Fibroblast of skin of scalp (primary cell): ENCODE measurements at regions not wholly inside any gene's neighbourhood (a gene's known extent, or its start where the extent isn't known, plus 50 kb on each side); places are given as distances from the start of the nearest gene placed in this dataset.

Experiments
- DNase-seq: peaks from one replicate; pipeline ENCODE4 v3.0.0-alpha.2; 2013

DNA sequence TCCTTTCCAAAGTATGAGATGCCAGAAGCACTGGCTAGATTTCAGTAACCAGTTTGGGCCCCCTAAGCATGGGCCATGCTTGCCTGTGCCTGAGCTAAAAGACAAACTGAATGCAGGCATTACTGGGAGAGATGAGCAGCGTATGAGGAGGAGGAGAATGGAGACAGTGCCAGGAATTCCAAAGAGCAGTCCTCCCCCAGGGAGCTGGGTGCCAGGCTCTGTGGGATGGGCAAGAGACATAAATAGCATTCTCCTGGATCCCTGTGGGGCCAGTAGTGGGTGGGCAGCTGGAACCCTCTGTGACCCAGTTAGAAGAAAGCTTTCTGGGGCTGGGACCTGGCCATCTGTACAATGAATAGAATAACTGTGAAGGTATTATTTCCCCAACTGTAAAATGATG is 235.6 kb downstream of the KCNA4 start:
- DNase-seq, result no peak

GRCh38 chr11:29780756-29781155 is 236.1 kb downstream of the KCNA4 start:
- DNase-seq, result no peak

- no peak for DNase-seq
These were observed 243.1 kb downstream of the KCNA4 start for GRCh38 chr11:29773656-29774264.

DNA sequence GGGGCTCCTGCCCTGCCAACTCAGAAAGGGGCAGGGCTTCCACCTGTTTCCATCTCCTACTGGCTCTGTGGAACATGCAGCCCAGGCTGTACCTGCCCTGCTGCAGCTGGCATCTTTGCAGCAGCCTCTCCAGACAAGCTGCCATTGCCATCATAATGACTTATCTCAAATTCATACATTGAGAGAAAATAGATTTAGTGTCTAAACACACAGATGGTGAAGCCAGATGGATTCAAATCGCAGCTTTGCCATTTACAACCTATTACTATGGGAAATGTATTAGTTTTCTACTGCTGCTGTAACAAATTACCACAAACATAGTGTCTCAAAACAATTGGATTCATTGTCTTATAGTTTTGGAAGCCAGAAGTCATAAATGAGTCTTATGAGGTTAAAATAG is 260.0 kb downstream of the KCNA4 start:
- no peak for DNase-seq

DNA sequence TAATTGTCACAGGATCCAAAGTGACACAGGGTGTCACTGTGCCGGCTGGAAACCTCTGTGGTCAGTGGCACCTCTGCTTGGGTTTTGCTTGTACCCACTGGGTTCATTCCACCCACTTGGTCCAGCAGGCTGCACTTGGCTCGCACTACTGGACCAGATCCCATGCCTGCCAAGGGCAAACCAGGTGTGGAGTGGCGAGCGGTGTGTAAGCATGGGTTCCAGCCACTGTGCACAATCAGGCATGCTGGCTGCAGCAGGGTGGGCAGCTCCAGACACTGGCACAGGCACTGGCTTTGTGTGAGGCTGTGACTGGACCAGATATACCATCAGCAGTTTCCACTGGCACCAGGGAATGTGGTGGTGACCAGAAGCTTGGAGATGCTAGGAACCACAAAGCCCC is 261.4 kb downstream of the KCNA4 start:
- no peak for DNase-seq

DNA sequence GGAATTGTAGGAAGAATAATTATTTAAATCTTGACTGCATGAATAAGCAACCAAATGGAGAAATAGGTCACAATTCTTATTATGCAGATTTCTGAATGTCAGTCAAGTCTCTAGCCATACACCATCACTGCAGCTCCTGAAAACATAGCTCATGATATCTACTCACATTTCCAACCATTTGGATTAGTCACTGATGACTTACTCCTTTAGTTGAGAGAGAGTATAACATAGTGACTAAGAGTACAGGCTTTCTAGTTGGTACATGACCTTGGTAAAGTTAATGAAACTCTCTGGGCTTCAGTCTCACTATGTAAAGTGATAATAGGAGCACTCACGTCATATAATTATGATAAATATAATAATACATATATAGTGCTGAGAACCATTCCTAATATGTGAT is 265.2 kb downstream of the KCNA4 start:
- DNase-seq, result no peak

GRCh38 chr11:29750392-29750791 is 266.4 kb downstream of the KCNA4 start:
- DNase-seq, result no peak

- DNase-seq, result no peak
These were observed 282.5 kb downstream of the KCNA4 start for GRCh38 chr11:29734287-29734686.

- DNase-seq, result no peak
These were observed 303.0 kb downstream of the KCNA4 start for GRCh38 chr11:29713831-29714320.

DNA sequence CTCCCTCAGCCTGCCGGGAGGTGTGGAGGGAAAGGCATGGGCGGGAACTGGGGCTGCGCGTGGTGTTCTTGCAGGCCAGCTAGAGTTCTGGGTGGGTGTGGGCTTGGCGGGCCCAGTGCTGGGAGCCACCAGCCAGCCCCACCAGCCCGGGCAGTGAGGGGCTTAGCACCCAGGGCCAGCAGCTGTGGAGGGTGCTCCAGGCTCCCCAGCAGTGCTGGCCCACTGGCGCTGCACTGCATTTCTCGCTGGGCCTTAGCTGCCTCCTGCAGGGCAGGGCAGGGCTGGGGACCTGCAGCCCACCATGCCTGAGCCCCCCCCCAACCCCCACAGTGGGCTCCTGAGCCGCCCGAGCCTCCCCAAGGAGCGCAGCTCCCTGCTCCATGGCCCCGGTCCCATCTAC is 304.2 kb downstream of the KCNA4 start:
- no peak for DNase-seq

DNA sequence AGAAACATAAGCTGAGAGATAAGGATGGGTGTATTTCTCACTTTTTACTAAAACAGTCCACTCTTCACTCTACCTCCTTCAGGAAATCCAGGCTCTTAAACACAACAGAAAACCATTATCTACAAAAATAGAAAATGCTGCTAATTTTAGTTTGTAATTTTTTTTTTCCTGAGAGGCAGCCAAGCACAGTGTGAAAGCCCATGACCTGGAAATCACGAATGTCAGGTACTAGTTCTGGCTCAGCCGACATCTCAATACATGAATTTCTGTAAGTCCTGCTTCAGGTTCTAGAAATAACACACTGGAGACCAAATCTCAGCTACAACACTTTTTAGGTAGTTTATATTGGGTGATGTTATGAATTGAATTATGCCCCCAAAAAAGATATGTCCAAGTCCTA is 308.9 kb downstream of the KCNA4 start:
- DNase-seq, result no peak

- DNase-seq, result no peak
These were observed 331.5 kb downstream of the KCNA4 start for GRCh38 chr11:29685361-29685760.

GRCh38 chr11:29682856-29683255 is 334.0 kb downstream of the KCNA4 start:
- DNase-seq, result no peak

- DNase-seq, result no peak
These were observed 336.8 kb downstream of the KCNA4 start for GRCh38 chr11:29679996-29680395.

DNA sequence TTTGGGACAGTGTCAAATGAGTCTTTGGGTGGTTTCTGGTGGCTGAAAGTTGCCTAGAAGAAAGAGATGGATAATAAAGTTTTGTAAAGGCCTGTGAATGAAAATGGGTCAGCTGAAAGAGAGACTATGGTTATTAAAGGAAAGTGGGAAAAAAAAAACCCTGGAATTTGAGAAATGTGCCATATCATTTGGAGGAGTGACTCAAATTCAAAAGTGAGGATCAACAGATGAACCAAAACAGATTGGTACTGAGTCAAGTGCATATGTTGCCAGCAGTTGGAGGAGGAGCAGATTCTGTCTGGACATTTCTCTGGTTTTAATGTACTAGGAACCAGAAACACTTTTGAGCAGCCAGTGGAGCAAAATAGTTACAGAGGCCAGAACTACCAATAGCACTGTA is 339.8 kb downstream of the KCNA4 start:
- no peak for DNase-seq

DNA sequence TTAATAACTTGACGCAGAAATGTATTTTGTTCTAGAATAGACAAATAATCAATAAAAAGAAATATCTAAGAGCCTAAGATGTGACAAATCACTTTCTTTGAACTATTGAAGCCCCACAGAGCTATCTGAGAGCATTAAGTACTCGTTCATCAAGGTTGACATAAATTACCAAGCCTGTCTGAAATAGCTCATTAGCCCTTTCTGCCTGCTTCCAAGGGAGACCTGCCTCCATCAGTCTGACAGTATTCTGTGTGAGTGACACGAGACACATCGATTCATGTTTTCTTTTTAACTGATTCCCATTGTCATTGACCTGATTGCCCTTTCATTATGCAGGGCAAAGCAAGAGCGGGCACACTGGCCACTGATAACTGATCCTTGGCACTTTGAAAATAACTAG is 347.5 kb downstream of the KCNA4 start:
- no peak for DNase-seq

GRCh38 chr11:29657709-29658108 is 359.1 kb downstream of the KCNA4 start:
- no peak for DNase-seq

DNA sequence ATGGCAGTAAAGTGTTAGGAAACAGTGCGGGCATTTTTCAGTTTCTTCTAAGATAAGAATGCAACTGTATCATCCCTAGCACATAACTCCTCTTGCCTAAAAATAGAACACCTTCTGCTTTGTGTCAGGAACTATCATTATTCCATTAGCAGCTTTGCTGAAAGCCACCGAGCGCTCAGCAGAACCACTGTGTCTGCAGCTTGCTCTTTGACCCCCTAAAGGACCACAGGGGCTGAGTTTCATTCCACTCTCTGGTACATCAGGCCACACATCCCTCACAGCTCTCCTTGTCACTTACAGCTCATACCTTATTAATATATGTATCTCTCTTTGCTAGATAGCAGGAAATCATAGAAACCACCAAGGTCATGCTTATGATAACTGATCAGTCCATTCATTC is 360.2 kb downstream of the KCNA4 start:
- DNase-seq, result no peak

DNA sequence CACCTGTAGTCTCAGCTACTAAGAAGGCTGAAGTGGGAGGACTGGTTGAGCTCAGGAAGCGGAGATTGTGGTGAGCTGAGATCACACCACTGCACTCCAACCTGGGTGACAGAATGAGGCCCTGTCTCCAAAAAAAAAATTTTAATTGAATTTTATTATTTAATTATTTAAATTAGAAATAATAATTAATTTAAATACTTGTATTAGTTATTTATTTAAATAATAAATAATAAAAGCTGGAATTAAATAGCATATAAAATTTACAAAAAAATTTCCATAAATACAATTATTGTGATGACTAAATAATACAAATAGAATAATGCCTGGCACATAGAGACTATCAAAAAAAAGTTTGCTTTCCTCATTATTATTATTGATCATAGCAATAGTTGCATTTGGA is 371.5 kb downstream of the KCNA4 start:
- no peak for DNase-seq

GRCh38 chr11:29641201-29641600 is 375.6 kb downstream of the KCNA4 start:
- DNase-seq, result no peak

GRCh38 chr11:29634744-29635143 is 382.1 kb downstream of the KCNA4 start:
- DNase-seq, result no peak

GRCh38 chr11:29634244-29634643 is 382.6 kb downstream of the KCNA4 start:
- no peak for DNase-seq

GRCh38 chr11:29629286-29629685 is 387.5 kb downstream of the KCNA4 start:
- no peak for DNase-seq

GRCh38 chr11:29628609-29629008 is 388.2 kb downstream of the KCNA4 start:
- DNase-seq, result no peak

DNA sequence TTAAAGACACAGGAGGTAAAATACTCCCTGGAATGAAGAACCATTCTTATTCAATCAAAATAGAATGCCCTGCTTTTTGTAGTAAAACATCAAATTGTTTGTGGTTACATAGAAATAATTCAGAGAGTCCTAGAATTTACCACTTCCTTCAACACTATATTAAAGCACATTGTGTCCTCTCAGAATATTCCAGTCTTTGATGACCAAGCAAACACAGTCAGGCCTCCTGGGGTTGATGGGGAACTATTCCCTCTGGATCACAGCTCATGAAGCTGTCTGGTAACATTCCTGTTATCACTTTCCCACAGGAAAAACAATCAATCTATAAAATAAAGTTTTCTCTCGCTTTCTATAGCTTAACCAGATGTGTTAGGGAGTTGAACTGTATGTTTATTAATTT is 389.3 kb downstream of the KCNA4 start:
- peak; percentile 3 for DNase-seq
